Ascending aorta (tissue), 2 donors: ENCODE measurements at regions not wholly inside any gene's neighbourhood (a gene's known extent, or its start where the extent isn't known, plus 50 kb on each side); places are given as distances from the start of the nearest gene placed in this dataset.

Experiments used
- DNase-seq, 2 donors: peaks; one replicate each; pipeline ENCODE4 v3.0.0-alpha.2; 2019; ENCODE audit warnings: low spot score in 2 of 2
- H3K27ac ChIP-seq, 2 donors: fragments of 200-600 bp; sonication (generic); one replicate each; pipeline ENCODE4 v1.5.1; 2016 to 2017; ENCODE audit warnings: mild to moderate bottlenecking in 1 of 2
- H3K27me3 ChIP-seq: fragments of 200-600 bp; sonication (generic); one replicate; pipeline ENCODE4 v1.5.1; 2017
- H3K36me3 ChIP-seq, 2 donors: fragments of 200-600 bp; sonication (generic); one replicate each; pipeline ENCODE4 v1.5.1; 2016
- H3K4me1 ChIP-seq, 2 donors: fragments of 200-600 bp; sonication (generic); one replicate each; pipeline ENCODE4 v1.5.1; 2016 to 2017; ENCODE audit warnings: mild to moderate bottlenecking in 1 of 2
- H3K4me3 ChIP-seq, 2 donors: fragments of 200-600 bp; sonication (generic); one replicate each; pipeline ENCODE4 v1.5.1; 2016 to 2017; ENCODE audit warnings: mild to moderate bottlenecking in 1 of 2
- H3K9me3 ChIP-seq, 2 donors: fragments of 200-600 bp; sonication (generic); one replicate each; pipeline ENCODE4 v1.5.1; 2016
- CTCF ChIP-seq, 3 experiments: fragments of 200-600 bp in 2 of 3; fragments of 450-650 bp in 1 of 3; sonication (generic) in 2 of 3; IDR thresholded peaks; one replicate each; pipeline ENCODE4 v1.5.1; 2016 to 2019; ENCODE audit warnings: antibody characterized with exemption in 3 of 3, mild to moderate bottlenecking in 1 of 3, moderate library complexity in 1 of 3
- intact Hi-C: fragments of 100-400 bp; cut with DNase I; formaldehyde crosslinking; loops from one replicate; pipeline ENCODE4 v1.15.1; 2023

DNA sequence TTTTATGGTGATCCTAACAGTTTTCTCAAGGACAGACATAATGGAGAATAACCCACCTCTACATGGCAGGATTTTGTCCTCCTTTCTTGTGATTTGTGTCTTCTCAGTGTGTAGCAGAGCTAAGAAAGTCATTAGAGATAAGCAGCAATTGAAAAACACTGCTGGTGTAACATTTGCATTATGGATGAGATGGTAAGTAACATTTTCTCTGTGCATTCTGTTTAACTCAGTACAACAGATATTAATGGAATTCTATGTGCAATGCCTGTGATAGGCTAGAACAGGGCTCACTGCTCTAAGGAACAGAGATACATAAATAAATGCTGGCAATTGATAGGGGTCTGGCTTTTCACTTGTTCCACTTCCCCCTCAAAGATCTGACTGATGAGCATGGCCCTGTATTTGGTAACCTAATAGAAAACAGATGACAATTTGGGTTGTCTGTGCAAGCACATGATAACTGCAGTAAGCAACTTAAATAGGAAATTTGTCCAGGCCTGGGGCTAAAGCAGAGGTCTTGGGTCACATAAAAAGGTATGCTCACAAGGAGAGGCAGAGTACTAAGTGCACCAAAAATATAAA lies 560.3 kb upstream of the POM121L12 start:
- Histone ChIP-seq H3K9me3 (no peaks in the 10 kb centered on the region), H3K27me3 (no peaks in the 10 kb centered on the region), H3K27ac (no peak overlapping the region), H3K4me3 (no peak overlapping the region), H3K4me1 (no peaks in the 10 kb centered on the region), H3K36me3 (no peaks in the 10 kb centered on the region)
- DNase-seq: no peak
- TF ChIP-seq CTCF (IDR thresholded peaks at IDR 0.05): no peak
- intact Hi-C loops: no loop called here

DNA sequence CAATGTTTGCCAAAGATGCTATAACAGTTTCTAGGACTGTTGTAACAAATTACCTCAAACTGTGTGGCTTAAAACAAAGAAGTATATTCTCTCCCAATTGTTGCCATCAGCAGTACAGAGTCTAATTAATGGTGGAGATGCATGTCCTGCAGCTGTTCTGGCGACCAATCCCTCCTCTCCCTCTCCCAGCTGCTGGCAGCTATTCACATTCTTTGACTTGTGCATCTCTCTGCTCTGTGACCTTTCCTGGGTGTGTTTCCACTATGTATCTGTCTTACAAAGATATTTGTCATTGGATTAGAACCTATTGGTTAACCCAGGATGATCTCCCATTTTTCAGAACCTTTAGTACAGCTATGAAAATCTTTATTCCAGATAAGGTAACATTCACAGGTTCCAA lies 561.7 kb upstream of the POM121L12 start:
- no peak for DNase-seq
- Histone ChIP-seq H3K4me1 (no peaks in the 10 kb centered on the region), H3K4me3 (no peak overlapping the region), H3K27ac (no peak overlapping the region), H3K27me3 (no peaks in the 10 kb centered on the region), H3K36me3 (no peaks in the 10 kb centered on the region), H3K9me3 (no peaks in the 10 kb centered on the region)
- no peak for TF ChIP-seq CTCF (IDR thresholded peaks at IDR 0.05)
- intact Hi-C loops: no loop called here

- intact Hi-C loops: no loop called here
- H3K9me3 ChIP-seq: no peaks in the 10 kb centered on the region
- H3K36me3 ChIP-seq: no peaks in the 10 kb centered on the region
- H3K27ac ChIP-seq: no peak overlapping the region
- DNase-seq: no peak
- H3K27me3 ChIP-seq: no peaks in the 10 kb centered on the region
- H3K4me3 ChIP-seq: no peak overlapping the region
- no peaks in the 10 kb centered on the region for H3K4me1 ChIP-seq
- TF ChIP-seq CTCF (IDR thresholded peaks at IDR 0.05): no peak
These were observed 563.3 kb upstream of the POM121L12 start for GRCh38 chr7:52472006-52472620.

- Histone ChIP-seq H3K27ac (no peak overlapping the region), H3K4me1 (no peaks in the 10 kb centered on the region), H3K27me3 (no peaks in the 10 kb centered on the region), H3K4me3 (no peak overlapping the region), H3K9me3 (no peaks in the 10 kb centered on the region), H3K36me3 (no peaks in the 10 kb centered on the region)
- DNase-seq: no peak
- intact Hi-C loops: no loop called here
- TF ChIP-seq CTCF (IDR thresholded peaks at IDR 0.05): no peak
These were observed 570.2 kb upstream of the POM121L12 start for GRCh38 chr7:52465216-52465615.

GRCh38 chr7:52463341-52463740 lies 572.1 kb upstream of the POM121L12 start:
- no peaks in the 10 kb centered on the region for H3K36me3 ChIP-seq
- no peak overlapping the region for H3K4me3 ChIP-seq
- no peaks in the 10 kb centered on the region for H3K27me3 ChIP-seq
- no peaks in the 10 kb centered on the region for H3K9me3 ChIP-seq
- intact Hi-C loops: no loop called here
- no peaks in the 10 kb centered on the region for H3K4me1 ChIP-seq
- H3K27ac ChIP-seq: no peak overlapping the region
- DNase-seq: no peak
- TF ChIP-seq CTCF (IDR thresholded peaks at IDR 0.05): no peak

GRCh38 chr7:52462474-52462873 lies 573.0 kb upstream of the POM121L12 start:
- Histone ChIP-seq H3K9me3 (no peaks in the 10 kb centered on the region), H3K4me1 (no peaks in the 10 kb centered on the region), H3K4me3 (no peak overlapping the region), H3K36me3 (no peaks in the 10 kb centered on the region), H3K27me3 (no peaks in the 10 kb centered on the region), H3K27ac (no peak overlapping the region)
- TF ChIP-seq CTCF (IDR thresholded peaks at IDR 0.05): no peak
- intact Hi-C loops: no loop called here
- no peak for DNase-seq
